ENCODE measurements at regions not wholly inside any gene's neighbourhood (a gene's known extent, or its start where the extent isn't known, plus 50 kb on each side); places are given as distances from the start of the nearest gene placed in this dataset.
"Not testable (repeated sequence)": the region's sequence is repeated elsewhere in the genome, so short reads cannot be mapped to it uniquely, and the experiment has no call there.

GRCh38 chr6:121639021-121639420 lies 203.6 kb downstream of the GJA1 start:
- no peak for DNase-seq (ENCODE audit: low read depth)

GRCh38 chr6:121641158-121641557 lies 205.7 kb downstream of the GJA1 start:
- DNase-seq (ENCODE audit: low read depth): no peak

- peak; percentile 20 for DNase-seq (ENCODE audit: low read depth)
Observed at GRCh38 chr6:121645100-121645745, 209.8 kb downstream of the GJA1 start.

GRCh38 chr6:121647905-121648304 lies 212.5 kb downstream of the GJA1 start:
- DNase-seq (ENCODE audit: low read depth): peak; percentile 26

- DNase-seq (ENCODE audit: low read depth): no peak
Observed at GRCh38 chr6:121649951-121650350, 214.5 kb downstream of the GJA1 start.

- DNase-seq (ENCODE audit: low read depth): peak; percentile 37
Observed at GRCh38 chr6:121651420-121651819, 216.0 kb downstream of the GJA1 start.

GRCh38 chr6:121652223-121652622 lies 216.8 kb downstream of the GJA1 start:
- DNase-seq (ENCODE audit: low read depth): peak; percentile 17

GRCh38 chr6:121652726-121653623 lies 217.5 kb downstream of the GJA1 start:
- DNase-seq (ENCODE audit: low read depth): peak; percentile 85

GRCh38 chr6:121653624-121654008 lies 218.2 kb downstream of the GJA1 start:
- no peak for DNase-seq (ENCODE audit: low read depth)

- DNase-seq (ENCODE audit: low read depth): no peak
Observed at GRCh38 chr6:121657972-121658371, 222.5 kb downstream of the GJA1 start.

- no peak for DNase-seq (ENCODE audit: low read depth)
Observed at GRCh38 chr6:121660277-121660676, 224.8 kb downstream of the GJA1 start.

GRCh38 chr6:121663292-121663810 lies 227.9 kb downstream of the GJA1 start:
- DNase-seq (ENCODE audit: low read depth): no peak

- no peak for DNase-seq (ENCODE audit: low read depth)
Observed at GRCh38 chr6:121664158-121664557, 228.7 kb downstream of the GJA1 start.

GRCh38 chr6:121666814-121667213 lies 231.4 kb downstream of the GJA1 start:
- DNase-seq (ENCODE audit: low read depth): peak; percentile 81

GRCh38 chr6:121668259-121668658 lies 232.8 kb downstream of the GJA1 start:
- peak; percentile 40 for DNase-seq (ENCODE audit: low read depth)

- no peak for DNase-seq (ENCODE audit: low read depth)
Observed at GRCh38 chr6:121670511-121670910, 235.1 kb downstream of the GJA1 start.

GRCh38 chr6:121677571-121677970 lies 242.1 kb downstream of the GJA1 start:
- no peak for DNase-seq (ENCODE audit: low read depth)

GRCh38 chr6:121678245-121678644 lies 242.8 kb downstream of the GJA1 start:
- no peak for DNase-seq (ENCODE audit: low read depth)

- DNase-seq (ENCODE audit: low read depth): no peak
Observed at GRCh38 chr6:121680058-121680457, 244.6 kb downstream of the GJA1 start.

GRCh38 chr6:121682666-121683065 lies 247.2 kb downstream of the GJA1 start:
- DNase-seq (ENCODE audit: low read depth): no peak

GRCh38 chr6:121685806-121686205 lies 250.4 kb downstream of the GJA1 start:
- not testable (repeated sequence) for DNase-seq (ENCODE audit: low read depth)

- no peak for DNase-seq (ENCODE audit: low read depth)
Observed at GRCh38 chr6:121686611-121687023, 251.2 kb downstream of the GJA1 start.

GRCh38 chr6:121688974-121689373 lies 253.5 kb downstream of the GJA1 start:
- peak; percentile 11 for DNase-seq (ENCODE audit: low read depth)
